Effector memory CD8-positive, alpha-beta T cell (primary cell): ENCODE measurements at regions not wholly inside any gene's neighbourhood (a gene's known extent, or its start where the extent isn't known, plus 50 kb on each side); places are given as distances from the start of the nearest gene placed in this dataset.
"Not testable (repeated sequence)": the region's sequence is repeated elsewhere in the genome, so short reads cannot be mapped to it uniquely, and the experiment has no call there.

Source experiments
- ATAC-seq: fragments of 150-1000 bp; cut with Tn5 transposase; replicated peaks from 2 replicates; pipeline ENCODE4 v1.10.0; 2021; ENCODE audit warnings: mild to moderate bottlenecking, moderate library complexity
- DNase-seq, 3 experiments: peaks; one replicate each; pipeline ENCODE4 v3.0.0; 2021
- H3K27ac Mint-ChIP-seq, 2 donors: one replicate each; pipeline ENCODE4 v1.8.0; 2022; ENCODE audit warnings: mild to moderate bottlenecking in 2 of 2, mixed read lengths in 2 of 2, moderate library complexity in 2 of 2
- H3K27me3 Mint-ChIP-seq, 2 donors: one replicate each; pipeline ENCODE4 v1.8.0; 2022; ENCODE audit warnings: mixed read lengths in 2 of 2
- H3K36me3 Mint-ChIP-seq: one replicate; pipeline ENCODE4 v1.8.0; 2022; ENCODE audit warnings: mild to moderate bottlenecking, moderate library complexity, mixed read lengths; ENCODE audit not compliant: insufficient read depth
- H3K4me1 Mint-ChIP-seq, 2 donors: one replicate each; pipeline ENCODE4 v1.8.0; 2022; ENCODE audit warnings: low read depth in 2 of 2, mixed read lengths in 2 of 2
- H3K4me3 Mint-ChIP-seq, 2 donors: one replicate each; pipeline ENCODE4 v1.8.0; 2022; ENCODE audit warnings: mild to moderate bottlenecking in 2 of 2, mixed read lengths in 2 of 2, moderate library complexity in 2 of 2
- H3K9me3 Mint-ChIP-seq, 2 donors: one replicate each; pipeline ENCODE4 v1.8.0; 2022; ENCODE audit warnings: mixed read lengths in 2 of 2

DNA sequence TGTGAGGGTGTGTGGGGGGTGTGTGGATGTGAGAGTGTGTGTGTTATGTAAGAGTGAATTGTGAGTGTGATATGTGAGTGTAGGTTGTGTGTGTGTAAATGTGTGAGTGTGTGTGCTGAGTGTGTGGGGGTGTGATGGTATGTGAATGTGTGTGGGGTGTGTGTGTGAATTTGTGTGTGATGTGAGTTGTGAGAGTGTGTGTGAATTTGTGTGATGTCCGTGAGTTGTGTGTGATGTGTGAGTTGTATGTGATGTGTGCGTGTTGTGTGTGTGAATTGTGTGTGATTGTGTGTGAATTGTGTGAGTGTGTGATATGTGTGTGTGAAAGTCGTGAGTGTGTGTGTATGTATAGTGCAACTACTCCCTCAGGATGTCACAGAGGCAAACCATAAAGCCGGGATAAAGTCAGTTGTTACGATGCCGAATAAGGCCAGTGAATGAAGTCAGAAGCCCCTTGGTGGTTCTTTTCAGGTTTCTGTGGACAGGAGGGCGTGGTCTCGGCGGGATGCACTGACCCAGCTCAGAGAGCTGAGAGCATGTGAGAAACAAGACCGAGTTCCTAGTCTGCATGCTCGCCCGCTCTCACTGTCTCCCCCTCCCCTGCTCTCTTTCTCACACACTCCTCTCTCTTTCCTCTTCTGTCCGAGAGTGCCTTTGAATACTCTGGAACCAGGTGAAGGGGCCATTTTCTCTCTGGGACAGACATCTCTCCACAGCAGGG, 71.8 kb upstream of the MAX start:
- Mint-ChIP-seq H3K4me1 (peaks cover 6% of the 10 kb centered on the region in 2 donors), H3K27ac (no peak overlapping the region), H3K36me3 (no peaks in the 10 kb centered on the region), H3K9me3 (no peaks in the 10 kb centered on the region), H3K27me3 (peaks cover 16 to 18% of the 10 kb centered on the region in 2 donors), H3K4me3 (no peak overlapping the region)
- DNase-seq = no peak
- ATAC-seq = no peak

DNA sequence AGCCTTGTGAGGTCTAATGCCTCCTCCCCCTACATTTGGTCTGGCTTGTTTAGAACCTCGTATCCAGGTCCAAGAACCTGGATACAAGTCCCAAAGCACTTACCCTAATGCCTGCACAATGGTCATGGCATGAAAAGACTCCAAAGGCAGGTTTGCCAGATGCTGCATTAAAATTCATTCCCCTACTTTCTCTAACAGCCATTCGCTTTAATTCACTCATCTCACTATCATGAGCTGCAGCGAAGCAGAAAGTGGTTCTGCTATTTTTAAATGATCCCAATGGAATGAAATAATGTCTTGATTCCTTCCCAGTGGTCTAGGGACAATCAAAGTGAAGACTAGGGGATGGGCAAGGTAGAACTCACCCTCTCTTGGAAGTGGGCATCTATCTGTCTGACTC, 72.5 kb upstream of the MAX start:
- Mint-ChIP-seq H3K4me1 (peaks cover 6% of the 10 kb centered on the region in 2 donors), H3K36me3 (no peaks in the 10 kb centered on the region), H3K4me3 (no peak overlapping the region), H3K9me3 (no peaks in the 10 kb centered on the region), H3K27me3 (peaks cover 18 to 21% of the 10 kb centered on the region in 2 donors), H3K27ac (no peak overlapping the region)
- DNase-seq (no peak), ATAC-seq (no peak)

DNA sequence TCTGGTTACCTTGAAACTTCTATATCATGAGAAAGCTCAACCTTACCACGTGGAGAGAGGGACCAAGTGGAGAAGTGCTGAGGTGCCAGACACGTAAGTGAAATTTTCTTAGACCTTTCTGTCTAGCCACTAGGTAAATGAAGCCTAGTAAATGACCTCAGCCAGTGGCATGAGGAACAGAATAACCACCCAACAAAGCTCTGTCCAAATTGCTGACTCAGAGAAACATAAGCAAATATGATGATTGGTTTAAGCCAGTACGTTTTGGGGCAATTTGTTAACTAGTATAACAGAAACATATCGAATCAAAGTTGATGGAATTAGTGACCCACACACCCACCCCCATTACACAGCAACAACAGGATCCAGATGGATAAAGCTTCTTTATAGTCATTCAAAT, 75.2 kb upstream of the MAX start:
- Mint-ChIP-seq H3K36me3 (no peaks in the 10 kb centered on the region), H3K9me3 (peaks cover 2 to 3% of the 10 kb centered on the region in 2 donors), H3K27ac (no peak overlapping the region), H3K4me3 (no peak overlapping the region), H3K27me3 (peaks cover 6 to 17% of the 10 kb centered on the region in 2 donors), H3K4me1 (no peaks in the 10 kb centered on the region)
- ATAC-seq = no peak
- DNase-seq = no peak

DNA sequence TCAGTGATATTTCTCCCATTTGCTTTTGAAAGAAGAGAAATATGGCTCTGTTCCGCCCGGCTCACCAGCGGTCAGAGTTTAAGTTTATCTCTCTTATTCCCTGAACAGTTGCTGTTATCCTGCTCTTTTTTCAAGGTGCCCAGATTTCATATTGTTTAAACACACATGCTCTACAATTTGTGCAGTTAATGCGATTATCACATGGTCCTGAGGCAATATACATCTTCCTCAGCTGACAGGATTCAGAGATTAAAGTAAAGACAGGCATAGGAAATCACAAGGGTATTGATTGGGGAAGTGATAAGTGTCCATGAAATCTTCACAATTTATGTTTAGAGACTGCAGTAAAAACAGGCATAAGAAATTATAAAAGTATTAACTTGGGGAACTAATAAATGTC, 76.9 kb upstream of the MAX start:
- H3K4me3 Mint-ChIP-seq, H3K36me3 Mint-ChIP-seq, H3K4me1 Mint-ChIP-seq, ATAC-seq, H3K27ac Mint-ChIP-seq, DNase-seq, H3K9me3 Mint-ChIP-seq: not testable (repeated sequence)
- peaks cover 6 to 20% of the 10 kb centered on the region in 2 donors for H3K27me3 Mint-ChIP-seq

DNA sequence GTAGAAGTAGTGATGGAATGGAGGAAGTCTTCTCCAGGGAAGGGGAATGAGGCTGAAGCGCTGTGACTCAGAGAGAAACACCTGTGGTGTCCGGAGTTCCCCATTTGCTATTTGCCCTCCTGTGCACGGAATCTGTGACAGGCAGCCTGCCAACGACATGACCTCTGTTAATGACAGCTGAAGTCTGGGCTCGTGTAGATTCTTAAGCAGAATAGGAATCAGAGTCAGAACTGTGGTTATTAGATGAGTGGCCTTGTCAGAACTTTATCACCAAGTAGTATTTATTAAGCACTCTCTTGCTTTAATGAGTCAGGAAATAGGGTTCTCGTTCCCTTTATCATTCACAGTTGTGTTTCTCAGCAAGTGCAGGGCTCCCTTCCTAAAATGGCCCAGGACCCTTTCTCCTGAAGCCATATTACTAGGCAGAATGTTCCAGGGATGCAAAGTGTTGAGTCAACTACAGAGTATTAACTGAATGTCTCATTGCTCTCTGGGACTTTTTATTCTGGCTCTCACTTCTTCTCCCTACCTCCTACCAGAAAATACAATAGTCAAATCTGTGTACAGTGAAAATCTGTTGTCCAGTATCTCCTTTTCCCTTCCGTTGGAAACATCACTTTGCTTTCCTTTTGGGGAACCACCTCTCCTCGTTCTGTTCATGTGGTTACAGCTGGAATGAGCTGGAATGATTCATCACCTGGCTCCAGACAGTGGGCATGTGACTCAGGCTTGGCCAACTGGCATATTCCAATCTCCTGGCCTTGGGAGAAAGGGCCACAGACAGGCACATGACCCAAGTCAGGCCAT, 77.8 kb upstream of the MAX start:
- DNase-seq = no peak
- Mint-ChIP-seq H3K4me3 (no peak overlapping the region), H3K9me3 (peaks cover 4 to 7% of the 10 kb centered on the region in 2 donors), H3K4me1 (no peaks in the 10 kb centered on the region), H3K36me3 (no peaks in the 10 kb centered on the region), H3K27me3 (peaks cover 6 to 29% of the 10 kb centered on the region in 2 donors), H3K27ac (no peak overlapping the region)
- peak; percentile 37 for ATAC-seq

DNA sequence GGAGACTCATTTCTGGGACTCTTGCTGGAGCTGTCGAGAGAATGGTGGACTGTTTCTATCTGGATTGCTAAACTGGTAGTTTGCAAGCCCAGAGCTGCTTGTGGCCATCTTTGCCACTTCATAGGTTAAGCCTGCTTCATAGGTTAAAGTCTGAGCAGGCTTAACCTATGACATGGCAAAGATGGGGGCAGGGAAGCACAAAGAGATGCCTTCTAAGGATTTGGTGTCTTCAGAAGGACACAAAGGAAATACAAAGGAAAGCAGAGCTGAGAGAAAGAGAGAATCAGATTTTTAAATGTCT, 78.4 kb upstream of the MAX start:
- Mint-ChIP-seq H3K4me1 (no peaks in the 10 kb centered on the region), H3K27me3 (peaks cover 9 to 35% of the 10 kb centered on the region in 2 donors), H3K27ac (no peak overlapping the region), H3K9me3 (peaks cover 4 to 7% of the 10 kb centered on the region in 2 donors), H3K36me3 (no peaks in the 10 kb centered on the region), H3K4me3 (no peak overlapping the region)
- DNase-seq (no peak), ATAC-seq (no peak)

DNA sequence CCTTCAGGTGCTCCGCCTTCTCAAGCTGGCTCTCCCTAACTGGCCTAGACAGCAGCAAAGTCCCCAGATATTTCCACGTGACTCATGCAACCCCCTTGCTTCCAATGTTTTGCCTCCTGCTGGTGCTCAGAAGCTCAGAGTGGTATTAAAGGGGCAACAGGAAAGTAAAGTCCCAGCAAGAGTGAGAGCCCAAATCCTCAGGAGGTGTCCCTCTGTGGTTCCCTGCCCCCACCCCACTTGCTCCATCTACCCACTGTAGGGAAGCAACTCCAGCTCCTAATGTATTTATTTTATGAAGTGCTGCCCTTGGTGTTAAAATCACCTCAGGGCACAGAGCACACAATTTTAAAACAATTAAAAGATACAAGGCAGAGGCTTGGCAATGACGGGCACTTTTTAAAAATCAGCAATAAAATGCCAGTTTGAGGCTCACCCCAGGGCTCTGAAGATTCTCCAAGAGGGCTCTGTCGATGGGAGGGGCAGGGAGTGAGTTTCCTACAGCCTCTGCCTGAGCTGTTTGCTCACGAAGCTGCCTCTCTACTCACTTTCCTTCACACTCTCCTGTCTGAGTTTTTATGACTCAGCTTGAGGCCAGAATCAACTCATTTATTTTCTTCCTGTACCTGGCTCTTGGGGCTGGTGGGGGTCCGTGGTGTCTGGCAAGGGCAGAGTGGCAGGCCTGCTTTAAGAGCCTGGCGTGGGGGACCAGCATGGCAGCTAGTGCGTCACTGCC, 81.9 kb upstream of the MAX start:
- H3K4me1 Mint-ChIP-seq = no peaks in the 10 kb centered on the region
- ATAC-seq (no peak), DNase-seq (no peak)
- H3K9me3 Mint-ChIP-seq = peaks cover 4 to 7% of the 10 kb centered on the region in 2 donors
- peaks cover 28 to 47% of the 10 kb centered on the region in 2 donors for H3K27me3 Mint-ChIP-seq
- no peaks in the 10 kb centered on the region for H3K36me3 Mint-ChIP-seq
- H3K4me3 Mint-ChIP-seq = no peak overlapping the region
- H3K27ac Mint-ChIP-seq = no peak overlapping the region

DNA sequence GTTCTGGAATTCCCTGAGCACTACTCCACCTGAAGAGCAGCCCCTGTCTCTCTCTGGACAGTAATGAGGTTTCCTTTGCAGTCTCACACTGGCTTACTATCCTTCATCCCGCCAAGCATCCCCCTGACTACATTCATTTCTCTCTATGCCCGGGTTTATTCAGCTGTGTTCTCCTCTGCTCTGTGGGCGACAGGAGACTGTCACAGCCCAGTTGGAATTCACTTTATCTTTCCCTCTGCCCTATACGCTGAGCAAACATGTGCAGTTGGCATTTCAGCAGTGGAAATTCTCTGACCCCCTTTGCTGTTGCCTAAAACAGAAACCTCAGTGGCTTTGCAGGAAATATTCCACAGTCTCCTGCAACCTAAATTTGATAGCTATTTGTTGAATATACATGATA, 83.5 kb upstream of the MAX start:
- Mint-ChIP-seq H3K36me3 (no peaks in the 10 kb centered on the region), H3K4me3 (no peak overlapping the region), H3K27ac (no peak overlapping the region), H3K9me3 (peaks cover 4 to 7% of the 10 kb centered on the region in 2 donors), H3K27me3 (peaks cover 24 to 39% of the 10 kb centered on the region in 2 donors), H3K4me1 (no peaks in the 10 kb centered on the region)
- no peak for DNase-seq
- no peak for ATAC-seq

DNA sequence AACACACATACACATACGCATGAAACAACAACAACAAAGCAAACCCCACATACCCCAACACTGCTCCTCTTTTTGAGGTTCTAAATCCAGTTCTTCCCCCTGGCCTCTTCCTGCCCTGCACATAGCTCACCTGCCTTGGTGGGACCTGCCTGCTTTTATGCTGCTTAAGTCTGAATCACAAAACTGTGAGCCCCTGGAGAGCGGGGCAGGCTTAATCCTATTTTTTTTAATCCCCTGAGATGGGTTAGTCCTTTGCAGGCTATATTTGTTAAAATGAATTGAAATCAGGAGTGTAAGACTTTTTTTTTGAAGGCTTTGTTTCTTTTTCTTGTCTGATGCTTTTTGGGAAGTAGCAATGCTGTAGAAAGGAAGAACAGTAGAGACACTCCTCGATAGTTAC, 84.6 kb upstream of the MAX start:
- Mint-ChIP-seq H3K4me3 (no peak overlapping the region), H3K27ac (no peak overlapping the region)

DNA sequence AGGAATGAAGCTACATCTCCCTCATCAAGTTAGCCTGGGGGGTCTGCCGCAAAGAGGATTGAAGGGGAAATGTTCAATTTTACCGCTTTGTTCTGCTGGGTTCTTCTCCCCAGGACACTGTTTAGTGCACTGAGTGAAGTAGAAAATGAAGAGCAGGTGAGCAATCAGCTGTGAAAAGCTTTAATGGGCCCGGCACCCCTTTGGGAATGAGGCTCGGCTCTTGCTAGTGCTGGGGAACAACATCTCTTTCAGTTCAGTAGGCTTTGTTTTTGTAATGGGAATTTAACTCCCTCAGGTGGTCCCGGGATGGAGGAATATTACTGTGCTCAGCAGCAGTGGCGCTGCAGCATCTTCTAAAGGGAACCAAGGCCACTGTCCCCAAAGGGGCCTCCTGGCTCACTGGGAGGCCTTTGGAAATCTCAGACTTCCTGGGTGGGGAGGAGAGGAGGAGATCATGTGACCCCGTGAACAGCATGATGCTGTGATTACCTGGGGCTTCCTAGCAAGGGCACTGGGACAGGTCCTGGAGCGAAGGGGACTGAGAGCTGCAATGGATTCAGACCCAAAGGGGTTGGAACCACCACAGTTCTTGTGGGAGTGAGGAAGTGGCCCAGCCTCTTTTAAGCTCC, 85.2 kb upstream of the MAX start:
- H3K4me3 Mint-ChIP-seq = no peak overlapping the region
- H3K9me3 Mint-ChIP-seq = peaks cover 2 to 4% of the 10 kb centered on the region in 2 donors
- no peak for DNase-seq
- no peaks in the 10 kb centered on the region for H3K4me1 Mint-ChIP-seq
- no peak for ATAC-seq
- no peak overlapping the region for H3K27ac Mint-ChIP-seq
- no peaks in the 10 kb centered on the region for H3K36me3 Mint-ChIP-seq
- H3K27me3 Mint-ChIP-seq = peaks cover 24 to 39% of the 10 kb centered on the region in 2 donors

More for the DNA sequence above, 84.6 kb upstream of the MAX start:
- DNase-seq (no peak), ATAC-seq (no peak)
- peaks cover 4 to 7% of the 10 kb centered on the region in 2 donors for H3K9me3 Mint-ChIP-seq
- peaks cover 24 to 39% of the 10 kb centered on the region in 2 donors for H3K27me3 Mint-ChIP-seq
- no peaks in the 10 kb centered on the region for H3K36me3 Mint-ChIP-seq
- no peaks in the 10 kb centered on the region for H3K4me1 Mint-ChIP-seq

DNA sequence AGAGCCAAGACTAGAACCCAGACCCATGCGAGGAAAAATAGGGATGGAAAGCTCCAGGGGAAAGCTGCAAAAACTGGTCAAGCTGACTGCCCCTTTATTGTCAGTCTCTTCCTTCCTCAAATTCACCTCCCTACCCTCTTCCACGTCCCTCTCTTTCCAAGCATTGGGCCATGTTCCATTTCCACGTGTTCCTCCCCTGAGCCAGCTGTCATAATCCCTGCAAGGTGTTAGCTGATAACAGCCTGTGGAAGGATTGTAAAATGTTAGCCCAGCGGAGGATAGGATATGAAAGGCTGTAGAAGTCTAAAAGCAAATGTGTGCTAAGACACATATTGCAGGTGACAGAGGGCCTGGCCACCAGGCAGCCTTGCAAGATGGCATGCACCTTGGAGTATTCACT, 88.0 kb upstream of the MAX start:
- DNase-seq (no peak), ATAC-seq (no peak)
- no peaks in the 10 kb centered on the region for H3K36me3 Mint-ChIP-seq
- H3K4me1 Mint-ChIP-seq = no peaks in the 10 kb centered on the region
- H3K27me3 Mint-ChIP-seq = peaks cover 24 to 25% of the 10 kb centered on the region in 2 donors
- no peak overlapping the region for H3K4me3 Mint-ChIP-seq
- H3K9me3 Mint-ChIP-seq = no peaks in the 10 kb centered on the region
- H3K27ac Mint-ChIP-seq = no peak overlapping the region

DNA sequence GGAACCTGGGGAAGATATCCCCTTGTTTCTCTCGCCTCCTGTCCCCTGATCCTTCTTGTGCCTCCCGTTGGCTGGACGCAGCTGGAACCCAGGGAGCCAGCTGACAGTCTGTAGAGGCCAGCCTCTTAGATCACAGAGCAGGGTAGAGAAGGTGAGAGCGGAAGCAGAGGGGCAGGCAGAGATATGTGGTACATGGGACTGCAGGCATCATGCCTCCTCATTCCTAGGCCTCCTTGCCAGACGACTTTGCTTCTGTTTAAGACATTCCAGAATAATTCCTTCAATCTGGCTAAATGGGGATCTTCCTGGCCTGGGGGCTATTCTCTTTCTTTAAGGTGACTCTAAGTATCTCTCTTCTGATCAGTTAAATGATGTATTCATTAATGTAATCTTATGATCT, 89.4 kb upstream of the MAX start:
- Mint-ChIP-seq H3K27ac (no peak overlapping the region), H3K36me3 (no peaks in the 10 kb centered on the region), H3K27me3 (peaks cover 11% of the 10 kb centered on the region in 2 donors), H3K4me1 (no peaks in the 10 kb centered on the region), H3K4me3 (no peak overlapping the region), H3K9me3 (no peaks in the 10 kb centered on the region)
- DNase-seq (no peak), ATAC-seq (no peak)

DNA sequence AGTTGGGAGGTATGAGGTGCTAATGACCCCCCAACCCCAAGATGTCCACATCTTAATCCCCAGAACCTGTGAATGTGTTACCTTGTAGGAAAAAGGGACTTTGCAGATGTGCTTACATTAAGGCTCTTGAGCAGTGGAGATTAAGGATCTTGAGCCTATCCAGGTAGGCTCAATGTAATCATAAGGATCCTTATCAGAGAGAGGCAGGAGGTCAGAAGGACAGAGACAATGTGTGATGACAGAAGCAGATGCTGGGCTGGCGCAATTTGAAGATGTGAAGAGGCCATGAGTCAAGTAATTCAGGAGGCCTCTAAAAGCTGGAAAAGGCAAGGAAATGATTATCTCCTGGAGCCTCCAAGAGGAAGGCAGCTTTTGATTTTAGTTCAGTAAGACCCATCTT, 90.4 kb upstream of the MAX start:
- no peak overlapping the region for H3K4me3 Mint-ChIP-seq
- H3K36me3 Mint-ChIP-seq = no peaks in the 10 kb centered on the region
- H3K9me3 Mint-ChIP-seq = no peaks in the 10 kb centered on the region
- H3K4me1 Mint-ChIP-seq = no peaks in the 10 kb centered on the region
- peaks cover 1% of the 10 kb centered on the region in 2 donors for H3K27me3 Mint-ChIP-seq
- DNase-seq (no peak), ATAC-seq (no peak)
- no peak overlapping the region for H3K27ac Mint-ChIP-seq
